ENCODE measurements at regions not wholly inside any gene's neighbourhood (a gene's known extent, or its start where the extent isn't known, plus 50 kb on each side); places are given as distances from the start of the nearest gene placed in this dataset.
A peak's percentile ranks its signal among the peaks of the same experiment; 100 is the strongest.

- no peak for DNase-seq
Observed at GRCh38 chr9:107647611-107648010, 158.0 kb upstream of the KLF4 start.

GRCh38 chr9:107647141-107647540 is 157.6 kb upstream of the KLF4 start:
- no peak for DNase-seq

- DNase-seq, result no peak
Observed at GRCh38 chr9:107645464-107645833, 155.9 kb upstream of the KLF4 start.

GRCh38 chr9:107644733-107645463 is 155.3 kb upstream of the KLF4 start:
- no peak for DNase-seq

GRCh38 chr9:107639426-107639825 is 149.9 kb upstream of the KLF4 start:
- DNase-seq, result peak; percentile 22

- DNase-seq, result peak; percentile 12
Observed at GRCh38 chr9:107638521-107639310, 149.1 kb upstream of the KLF4 start.

- DNase-seq, result peak; percentile 56
Observed at GRCh38 chr9:107637421-107638420, 148.2 kb upstream of the KLF4 start.

- no peak for DNase-seq
Observed at GRCh38 chr9:107636571-107637381, 147.2 kb upstream of the KLF4 start.

- DNase-seq, result no peak
Observed at GRCh38 chr9:107635803-107636174, 146.2 kb upstream of the KLF4 start.

GRCh38 chr9:107635101-107635802 is 145.7 kb upstream of the KLF4 start:
- no peak for DNase-seq

- no peak for DNase-seq
Observed at GRCh38 chr9:107633406-107633805, 143.8 kb upstream of the KLF4 start.

GRCh38 chr9:107632661-107633060 is 143.1 kb upstream of the KLF4 start:
- DNase-seq, result no peak

- DNase-seq, result no peak
Observed at GRCh38 chr9:107632216-107632615, 142.6 kb upstream of the KLF4 start.

- DNase-seq, result no peak
Observed at GRCh38 chr9:107631788-107632187, 142.2 kb upstream of the KLF4 start.

GRCh38 chr9:107630156-107630555 is 140.6 kb upstream of the KLF4 start:
- DNase-seq, result no peak

- no peak for DNase-seq
Observed at GRCh38 chr9:107628444-107628843, 138.9 kb upstream of the KLF4 start.

- DNase-seq, result no peak
Observed at GRCh38 chr9:107627781-107628180, 138.2 kb upstream of the KLF4 start.

- no peak for DNase-seq
Observed at GRCh38 chr9:107626118-107626517, 136.5 kb upstream of the KLF4 start.

- no peak for DNase-seq
Observed at GRCh38 chr9:107625383-107625984, 135.9 kb upstream of the KLF4 start.

GRCh38 chr9:107624234-107624948 is 134.8 kb upstream of the KLF4 start:
- DNase-seq, result no peak

GRCh38 chr9:107621436-107621835 is 131.9 kb upstream of the KLF4 start:
- DNase-seq, result no peak
